ENCODE measurements at regions not wholly inside any gene's neighbourhood (a gene's known extent, or its start where the extent isn't known, plus 50 kb on each side); places are given as distances from the start of the nearest gene placed in this dataset.

DNA sequence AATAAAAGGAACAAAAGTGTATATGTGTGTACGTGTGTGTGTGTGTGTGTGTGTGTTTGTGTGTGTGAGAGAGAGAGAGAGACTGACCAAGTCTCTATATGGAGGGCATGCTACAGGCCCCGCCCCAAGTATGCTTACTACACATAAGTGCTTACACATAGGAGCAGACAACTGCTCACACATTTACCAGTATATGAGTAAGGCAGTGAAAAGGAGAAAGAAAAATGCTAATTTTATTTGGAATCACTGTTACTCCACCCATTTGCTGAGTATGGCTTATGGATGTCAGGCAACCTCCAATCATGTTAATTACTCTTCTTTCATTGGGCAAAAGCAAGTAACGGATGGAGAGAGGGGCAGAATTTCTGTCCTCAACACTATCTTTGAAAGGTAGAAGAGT lies 107.6 kb upstream of the STK26 start:
- no peak overlapping the region for H3K27ac ChIP-seq
- ATAC-seq: no peak
- no peak for TF ChIP-seq CTCF (IDR thresholded peaks at IDR 0.05)
- no peaks in the 10 kb centered on the region for H3K27me3 ChIP-seq
- H3K9me3 ChIP-seq: no peaks in the 10 kb centered on the region
- H3K4me1 ChIP-seq: no peaks in the 10 kb centered on the region
- H3K36me3 ChIP-seq: no peaks in the 10 kb centered on the region
- intact Hi-C loops (cut with DNase I): no loop called here
- no peak for DNase-seq
- no peak overlapping the region for H3K4me3 ChIP-seq

DNA sequence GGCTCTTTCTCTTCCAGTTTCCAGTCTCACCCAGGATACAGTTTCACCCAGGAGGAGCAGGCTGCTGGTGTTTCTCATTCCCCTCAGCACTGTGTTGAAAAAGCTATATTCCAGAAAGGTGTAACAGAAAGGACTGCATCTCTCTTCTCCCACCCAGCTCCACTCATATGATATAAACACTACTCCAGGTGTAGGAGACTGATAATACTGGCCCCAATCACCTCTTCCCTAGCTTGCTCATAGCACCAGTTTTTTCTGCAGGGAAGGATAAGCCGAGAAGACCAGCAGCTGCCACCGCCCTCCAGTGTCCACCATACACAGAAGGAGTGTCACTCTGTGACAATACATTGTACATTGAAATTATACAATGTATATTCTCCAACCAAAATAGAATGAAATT lies 105.5 kb upstream of the STK26 start:
- ATAC-seq (no peak), DNase-seq (no peak)
- Histone ChIP-seq H3K4me1 (no peaks in the 10 kb centered on the region), H3K36me3 (no peaks in the 10 kb centered on the region), H3K4me3 (no peak overlapping the region), H3K9me3 (no peaks in the 10 kb centered on the region), H3K27ac (no peak overlapping the region), H3K27me3 (no peaks in the 10 kb centered on the region)
- intact Hi-C loops (cut with DNase I): no loop called here
- no peak for TF ChIP-seq CTCF (IDR thresholded peaks at IDR 0.05)

GRCh38 chrX:131918839-131919238 lies 104.3 kb upstream of the STK26 start:
- TF ChIP-seq CTCF (IDR thresholded peaks at IDR 0.05): no peak
- intact Hi-C loops (cut with DNase I): no loop called here
- Histone ChIP-seq H3K27ac (no peak overlapping the region), H3K27me3 (no peaks in the 10 kb centered on the region), H3K4me3 (no peak overlapping the region), H3K36me3 (no peaks in the 10 kb centered on the region), H3K4me1 (no peaks in the 10 kb centered on the region), H3K9me3 (no peaks in the 10 kb centered on the region)
- ATAC-seq (no peak), DNase-seq (no peak)

GRCh38 chrX:131923614-131924250 lies 99.4 kb upstream of the STK26 start:
- TF ChIP-seq CTCF (IDR thresholded peaks at IDR 0.05): no peak
- Histone ChIP-seq H3K27me3 (peaks cover 0 to 2% of the 10 kb centered on the region in 2 donors), H3K36me3 (no peaks in the 10 kb centered on the region), H3K9me3 (no peaks in the 10 kb centered on the region), H3K4me3 (no peak overlapping the region), H3K27ac (no peak overlapping the region), H3K4me1 (no peaks in the 10 kb centered on the region)
- DNase-seq (no peak), ATAC-seq (no peak)
- intact Hi-C loops (cut with DNase I): no loop called here

DNA sequence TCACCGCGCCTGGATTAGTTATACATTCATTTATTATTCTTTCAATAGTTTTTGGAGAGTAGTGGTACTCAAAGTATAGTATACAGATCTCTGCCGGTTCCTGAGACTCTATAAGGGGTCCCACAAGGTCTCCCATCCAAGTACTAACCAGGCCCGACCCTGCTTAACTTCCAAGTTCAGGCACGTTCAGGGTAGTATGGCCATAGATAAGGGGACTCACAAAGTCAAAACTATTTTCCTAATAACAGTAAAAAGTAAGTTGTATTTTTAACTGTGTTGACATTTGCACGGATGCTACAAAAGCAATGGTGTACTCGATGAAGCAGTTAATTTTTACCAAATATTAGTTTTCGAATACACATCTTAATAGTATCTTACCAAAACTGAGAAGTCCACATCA lies 84.4 kb upstream of the STK26 start:
- H3K36me3 ChIP-seq: no peaks in the 10 kb centered on the region
- intact Hi-C loops (cut with DNase I): no loop called here
- TF ChIP-seq CTCF (IDR thresholded peaks at IDR 0.05): no peak
- no peak for DNase-seq
- no peaks in the 10 kb centered on the region for H3K4me1 ChIP-seq
- H3K9me3 ChIP-seq: no peaks in the 10 kb centered on the region
- no peak for ATAC-seq
- no peak overlapping the region for H3K27ac ChIP-seq
- H3K4me3 ChIP-seq: no peak overlapping the region
- peaks cover 0 to 23% of the 10 kb centered on the region in 2 donors for H3K27me3 ChIP-seq
